Naive thymus-derived CD8-positive, alpha-beta T cell (primary cell): ENCODE measurements at regions not wholly inside any gene's neighbourhood (a gene's known extent, or its start where the extent isn't known, plus 50 kb on each side); places are given as distances from the start of the nearest gene placed in this dataset.

Source experiments
- ATAC-seq, 2 donors: fragments of 150-1000 bp; cut with Tn5 transposase in 1 of 2; sonication (Bioruptor Pico), chemical (Tn5 transposase) in 1 of 2; 1 replicate in 1 of 2; 2 replicates in 1 of 2; pipeline ENCODE4 v1.10.0; 2021; ENCODE audit warnings: mild to moderate bottlenecking in 2 of 2, moderate library complexity in 2 of 2
- POLR2A ChIA-PET: fragments of 350-600 bp; sonication (Branson Sonifier 250); formaldehyde crosslinking; loops from one replicate; lab custom pipeline; 2021; ENCODE audit warnings: antibody characterized with exemption; lab: Charles Lee
- DNase-seq, 10 donors: peaks; one replicate each; pipeline versions ENCODE4 v3.0.0 to v3.0.0-alpha.2; 2020 to 2022
- H3K27ac Mint-ChIP-seq, 10 donors: one replicate each; pipeline ENCODE4 v1.8.0; 2020 to 2022; ENCODE audit warnings: mild to moderate bottlenecking in 10 of 10, mixed read lengths in 10 of 10, moderate library complexity in 4 of 10, inconsistent platforms in 1 of 10
- H3K27me3 Mint-ChIP-seq, 5 donors: one replicate each; pipeline ENCODE4 v1.8.0; 2021 to 2022; ENCODE audit warnings: mixed read lengths in 5 of 5
- H3K36me3 Mint-ChIP-seq, 3 donors: one replicate each; pipeline ENCODE4 v1.8.0; 2020 to 2022; ENCODE audit warnings: mixed read lengths in 3 of 3, mild to moderate bottlenecking in 2 of 3, inconsistent platforms in 1 of 3
- H3K4me1 Mint-ChIP-seq, 4 donors: one replicate each; pipeline ENCODE4 v1.8.0; 2021 to 2022; ENCODE audit warnings: mixed read lengths in 4 of 4
- H3K4me3 Mint-ChIP-seq, 10 donors: one replicate each; pipeline ENCODE4 v1.8.0; 2020 to 2022; ENCODE audit warnings: mild to moderate bottlenecking in 10 of 10, mixed read lengths in 10 of 10, moderate library complexity in 6 of 10, inconsistent platforms in 1 of 10
- H3K9me3 Mint-ChIP-seq, 9 donors: one replicate each; pipeline ENCODE4 v1.8.0; 2020 to 2022; ENCODE audit warnings: mixed read lengths in 9 of 9, mild to moderate bottlenecking in 3 of 9, inconsistent platforms in 1 of 9, moderate library complexity in 1 of 9

DNA sequence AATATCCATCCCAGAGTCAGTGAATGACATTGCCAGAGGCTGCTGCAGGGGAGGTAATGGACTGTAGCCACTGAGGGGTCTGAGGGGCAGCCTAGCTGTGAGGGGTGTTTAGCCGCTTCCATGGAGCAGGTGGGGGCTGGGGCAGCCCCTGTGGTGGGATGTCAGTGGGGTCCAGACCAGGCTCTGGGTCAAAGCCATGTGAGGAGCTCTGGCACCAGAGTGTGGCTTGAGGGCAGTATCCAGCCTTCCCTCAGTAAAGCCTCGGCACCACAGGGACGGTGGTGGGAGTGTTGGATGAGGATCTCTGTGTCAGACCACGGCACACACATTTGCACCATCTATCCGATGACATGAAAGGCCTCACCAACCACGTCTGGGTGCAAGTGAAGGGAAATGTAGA, 85.0 kb downstream of the INHBB start:
- no peak overlapping the region for H3K27ac Mint-ChIP-seq
- no peak overlapping the region for H3K4me3 Mint-ChIP-seq
- no peaks in the 10 kb centered on the region for H3K4me1 Mint-ChIP-seq
- POLR2A ChIA-PET, result no interaction called here
- no peaks in the 10 kb centered on the region for H3K36me3 Mint-ChIP-seq
- no peaks in the 10 kb centered on the region for H3K9me3 Mint-ChIP-seq
- H3K27me3 Mint-ChIP-seq, result peaks cover 7 to 26% (median 11%) of the 10 kb centered on the region in 5 donors
- no peak for DNase-seq
- ATAC-seq, result no peak

DNA sequence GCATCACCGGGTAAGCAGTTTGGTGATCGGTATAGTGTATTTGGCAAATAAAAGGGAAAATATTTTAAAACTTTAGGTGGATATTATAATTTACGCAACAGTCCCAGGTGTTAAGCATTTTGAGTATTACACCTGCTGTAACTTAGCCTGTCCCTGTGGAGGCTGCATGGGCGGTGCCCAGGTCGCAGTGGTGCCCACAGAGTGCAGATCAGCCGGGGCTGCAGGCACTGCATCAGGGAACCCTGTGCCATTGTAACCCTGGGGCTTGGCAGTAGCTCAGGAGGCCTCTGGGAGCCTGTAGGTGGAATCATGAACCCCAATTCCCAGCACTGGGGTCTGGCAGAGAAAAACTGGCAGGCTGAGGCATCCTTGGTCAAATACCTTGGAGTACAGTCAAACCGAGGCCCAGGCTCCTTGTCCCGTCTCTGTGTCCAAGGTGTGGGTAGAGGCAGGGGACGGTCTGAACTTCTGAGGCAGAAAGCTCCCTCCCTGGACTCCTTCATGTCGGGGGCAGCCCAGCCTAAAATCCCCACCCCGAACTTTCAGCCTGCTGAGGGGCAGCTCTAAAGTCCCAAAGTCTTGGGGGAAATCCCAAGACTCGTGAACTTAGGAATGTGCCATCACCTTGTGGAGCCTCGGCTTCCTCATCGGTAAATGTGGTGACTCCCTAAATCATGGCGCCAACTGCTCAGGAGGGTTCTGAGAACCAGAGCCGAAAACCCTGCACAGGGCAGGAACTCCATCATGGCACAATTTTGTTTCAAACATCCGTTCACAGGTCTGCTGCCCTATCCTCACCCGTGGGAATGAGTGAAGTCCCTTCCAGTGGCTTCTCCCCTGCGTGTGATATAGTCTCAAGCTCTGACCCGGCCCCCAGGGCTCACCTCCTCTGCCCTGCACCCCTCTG, 85.7 kb downstream of the INHBB start:
- no peaks in the 10 kb centered on the region for H3K4me1 Mint-ChIP-seq
- H3K27me3 Mint-ChIP-seq, result peaks cover 7 to 27% (median 11%) of the 10 kb centered on the region in 5 donors
- DNase-seq, result no peak
- POLR2A ChIA-PET, result no interaction called here
- H3K4me3 Mint-ChIP-seq, result no peak overlapping the region
- no peaks in the 10 kb centered on the region for H3K9me3 Mint-ChIP-seq
- no peaks in the 10 kb centered on the region for H3K36me3 Mint-ChIP-seq
- no peak for ATAC-seq
- H3K27ac Mint-ChIP-seq, result no peak overlapping the region

DNA sequence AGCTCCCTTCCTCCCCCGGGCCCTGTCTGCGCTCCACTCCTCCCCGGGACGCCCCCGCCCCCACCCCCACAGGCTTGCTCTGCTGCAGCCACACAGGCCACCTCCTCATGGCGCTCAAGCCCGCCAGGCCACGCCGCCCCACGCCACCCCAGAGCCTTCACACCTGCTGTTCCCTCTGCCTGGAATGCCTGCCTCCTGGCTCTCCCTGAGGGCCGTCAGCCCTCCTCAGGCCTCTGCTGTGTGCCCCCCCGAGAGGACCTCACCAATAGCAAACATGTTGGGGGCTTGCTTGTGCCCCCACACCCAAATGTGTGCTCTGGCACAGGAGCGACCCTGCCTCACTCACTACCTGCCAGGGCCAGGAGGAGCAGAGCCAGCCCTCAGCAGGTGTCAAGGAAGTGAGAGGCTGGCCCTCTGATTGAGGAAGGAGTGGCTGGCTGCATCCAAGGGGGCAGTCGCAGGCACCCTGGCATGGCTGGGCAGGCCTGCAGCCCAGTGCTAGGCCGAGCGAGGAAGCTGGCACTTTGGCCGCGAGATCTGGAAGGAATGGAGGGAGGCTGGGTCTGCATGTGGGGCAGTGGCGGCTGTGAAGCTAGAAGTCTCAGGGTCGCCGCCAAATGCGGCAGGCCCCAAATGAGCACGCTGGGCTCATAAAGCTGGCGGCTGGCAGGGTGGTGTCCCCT, 86.5 kb downstream of the INHBB start:
- DNase-seq (no peak), ATAC-seq (no peak)
- Mint-ChIP-seq H3K9me3 (no peaks in the 10 kb centered on the region), H3K27me3 (peaks cover 8 to 29% (median 12%) of the 10 kb centered on the region in 5 donors), H3K4me3 (no peak overlapping the region), H3K4me1 (no peaks in the 10 kb centered on the region), H3K36me3 (no peaks in the 10 kb centered on the region), H3K27ac (no peak overlapping the region)
- POLR2A ChIA-PET, result no interaction called here

- POLR2A ChIA-PET, result no interaction called here
- Mint-ChIP-seq H3K4me3 (no peak overlapping the region), H3K27me3 (peaks cover 6 to 29% (median 14%) of the 10 kb centered on the region in 5 donors), H3K9me3 (no peaks in the 10 kb centered on the region), H3K27ac (no peak overlapping the region), H3K36me3 (no peaks in the 10 kb centered on the region), H3K4me1 (no peaks in the 10 kb centered on the region)
- DNase-seq (no peak), ATAC-seq (no peak)
Observed at GRCh38 chr2:120432976-120433815, 87.3 kb downstream of the INHBB start.

DNA sequence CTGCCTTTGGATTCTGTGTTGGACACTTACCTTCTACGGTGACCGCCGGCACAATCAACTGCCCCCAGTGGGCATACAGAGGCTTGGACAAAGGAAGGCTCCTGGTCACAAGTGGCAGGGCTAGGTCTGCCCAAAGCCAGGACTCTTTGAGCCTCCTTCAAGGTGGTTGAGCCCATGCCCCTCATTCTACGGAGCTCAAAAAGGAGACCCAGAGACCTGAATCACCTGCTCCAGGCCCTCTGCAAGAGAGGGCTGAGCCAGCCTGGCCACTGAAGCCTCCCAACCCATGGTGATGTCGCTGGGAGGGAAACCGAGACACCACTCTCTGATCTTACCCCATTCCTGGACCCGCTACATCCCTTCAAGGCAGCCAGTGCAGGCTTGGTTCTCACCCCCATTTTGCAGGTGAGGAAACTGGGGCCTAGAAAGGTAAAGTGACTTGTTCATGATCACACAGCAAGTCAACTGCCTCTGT, 87.9 kb downstream of the INHBB start:
- POLR2A ChIA-PET, result no interaction called here
- no peak overlapping the region for H3K27ac Mint-ChIP-seq
- no peak overlapping the region for H3K4me3 Mint-ChIP-seq
- no peaks in the 10 kb centered on the region for H3K4me1 Mint-ChIP-seq
- DNase-seq (no peak), ATAC-seq (no peak)
- H3K27me3 Mint-ChIP-seq, result peaks cover 6 to 26% (median 14%) of the 10 kb centered on the region in 5 donors
- no peaks in the 10 kb centered on the region for H3K36me3 Mint-ChIP-seq
- H3K9me3 Mint-ChIP-seq, result no peaks in the 10 kb centered on the region

GRCh38 chr2:120434492-120435308, 88.8 kb downstream of the INHBB start:
- POLR2A ChIA-PET, result no interaction called here
- no peaks in the 10 kb centered on the region for H3K36me3 Mint-ChIP-seq
- H3K27me3 Mint-ChIP-seq, result peaks cover 8 to 29% (median 16%) of the 10 kb centered on the region in 5 donors
- H3K27ac Mint-ChIP-seq, result no peak overlapping the region
- H3K4me1 Mint-ChIP-seq, result no peaks in the 10 kb centered on the region
- H3K9me3 Mint-ChIP-seq, result no peaks in the 10 kb centered on the region
- H3K4me3 Mint-ChIP-seq, result no peak overlapping the region
- ATAC-seq (no peak), DNase-seq (no peak)

- POLR2A ChIA-PET, result no interaction called here
- H3K36me3 Mint-ChIP-seq, result no peaks in the 10 kb centered on the region
- DNase-seq (no peak), ATAC-seq (no peak)
- no peak overlapping the region for H3K27ac Mint-ChIP-seq
- no peaks in the 10 kb centered on the region for H3K9me3 Mint-ChIP-seq
- H3K4me3 Mint-ChIP-seq, result no peak overlapping the region
- H3K27me3 Mint-ChIP-seq, result peaks cover 9 to 32% (median 18%) of the 10 kb centered on the region in 5 donors
- H3K4me1 Mint-ChIP-seq, result peaks cover 0 to 2% (median 0%) of the 10 kb centered on the region in 4 donors
Observed at GRCh38 chr2:120435671-120436459, 89.9 kb downstream of the INHBB start.

GRCh38 chr2:120436460-120436739, 90.5 kb downstream of the INHBB start:
- no peaks in the 10 kb centered on the region for H3K9me3 Mint-ChIP-seq
- peak overlapping the region in 1 of 10 donors; percentile 94 for H3K27ac Mint-ChIP-seq
- H3K4me1 Mint-ChIP-seq, result peaks cover 0 to 2% (median under 1%) of the 10 kb centered on the region in 4 donors
- H3K36me3 Mint-ChIP-seq, result no peaks in the 10 kb centered on the region
- no peak for DNase-seq
- H3K4me3 Mint-ChIP-seq, result no peak overlapping the region
- POLR2A ChIA-PET, result no interaction called here
- no peak for ATAC-seq
- H3K27me3 Mint-ChIP-seq, result peaks cover 12 to 38% (median 20%) of the 10 kb centered on the region in 5 donors

GRCh38 chr2:120436885-120437603, 91.1 kb downstream of the INHBB start:
- H3K4me1 Mint-ChIP-seq, result peaks cover 0 to 5% (median 4%) of the 10 kb centered on the region in 4 donors
- H3K27me3 Mint-ChIP-seq, result peaks cover 12 to 44% (median 26%) of the 10 kb centered on the region in 5 donors
- no peak for ATAC-seq
- no peaks in the 10 kb centered on the region for H3K36me3 Mint-ChIP-seq
- POLR2A ChIA-PET, result no interaction called here
- H3K27ac Mint-ChIP-seq, result no peak overlapping the region
- no peak for DNase-seq
- no peak overlapping the region for H3K4me3 Mint-ChIP-seq
- no peaks in the 10 kb centered on the region for H3K9me3 Mint-ChIP-seq

- Mint-ChIP-seq H3K4me1 (peaks cover 0 to 7% (median 5%) of the 10 kb centered on the region in 4 donors), H3K27ac (no peak overlapping the region), H3K4me3 (no peak overlapping the region)
Observed at GRCh38 chr2:120437604-120438000, 91.7 kb downstream of the INHBB start.

More at GRCh38 chr2:120437604-120438000, 91.7 kb downstream of the INHBB start:
- POLR2A ChIA-PET, result no interaction called here
- DNase-seq (no peak), ATAC-seq (no peak)
- H3K27me3 Mint-ChIP-seq, result peaks cover 12 to 50% (median 30%) of the 10 kb centered on the region in 5 donors
- H3K9me3 Mint-ChIP-seq, result no peaks in the 10 kb centered on the region
- no peaks in the 10 kb centered on the region for H3K36me3 Mint-ChIP-seq
